A549 (cell line): ENCODE measurements at regions not wholly inside any gene's neighbourhood (a gene's known extent, or its start where the extent isn't known, plus 50 kb on each side); places are given as distances from the start of the nearest gene placed in this dataset.

ENCODE experiments used
- BHLHE40 ChIP-seq: IDR thresholded peaks from 2 replicates; pipeline ENCODE4 v1.6.1; 2012; ENCODE audit warnings: low read depth, low read length, inconsistent platforms
- CTCF ChIP-seq: fragments of >200 bp; sonication (Bioruptor Twin); formaldehyde crosslinking; IDR thresholded peaks from 3 replicates; pipeline ENCODE4 v1.5.1; 2016
- E2F6 ChIP-seq: IDR thresholded peaks from 2 replicates; pipeline ENCODE4 v1.6.1; 2012; ENCODE audit warnings: low read depth, borderline replicate concordance
- ELK1 ChIP-seq: fragments of 150-350 bp; IDR thresholded peaks from 2 replicates; pipeline ENCODE4 v1.6.1; 2014; ENCODE audit warnings: low read depth, mild to moderate bottlenecking, low read length
- EP300 ChIP-seq, 2 experiments: fragments of >200 bp; sonication (Bioruptor Twin); formaldehyde crosslinking; IDR thresholded peaks; 2 replicates in 1 of 2; 3 replicates in 1 of 2; pipeline ENCODE4 v1.6.1; 2016 to 2017
- MAFK ChIP-seq: fragments of 450-650 bp; IDR thresholded peaks from 2 replicates; pipeline ENCODE4 v1.6.1; 2014; ENCODE audit not compliant: partially characterized antibody
- PBX3 ChIP-seq: IDR thresholded peaks from 2 replicates; pipeline ENCODE4 v1.6.1; 2012
- POLR2A ChIP-seq: IDR thresholded peaks from 2 replicates; pipeline ENCODE4 v1.6.1; 2012; ENCODE audit warnings: mild to moderate bottlenecking, low read length
- SMC3 ChIP-seq: fragments of >200 bp; sonication (Bioruptor Twin); formaldehyde crosslinking; IDR thresholded peaks from 3 replicates; pipeline ENCODE4 v1.6.1; 2018; ENCODE audit warnings: inconsistent platforms
- SREBF2 ChIP-seq: fragments of 450-650 bp; IDR thresholded peaks from 2 replicates; pipeline ENCODE4 v1.6.1; 2014; ENCODE audit warnings: mild to moderate bottlenecking, moderate library complexity
- USF2 ChIP-seq: fragments of 450-650 bp; IDR thresholded peaks from 2 replicates; pipeline ENCODE4 v1.6.1; 2014; ENCODE audit warnings: antibody characterized with exemption
- TF ChIP-seq, protein P1 (sequence below): fragments of 200-600 bp; sonication (generic); IDR thresholded peaks from 2 replicates; pipeline ENCODE4 v1.6.1; 2016; ENCODE audit warnings: antibody characterized with exemption, mild to moderate bottlenecking, moderate library complexity
- TF ChIP-seq, protein P2 (sequence below): IDR thresholded peaks from 2 replicates; pipeline ENCODE4 v1.6.1; 2012

DNA sequence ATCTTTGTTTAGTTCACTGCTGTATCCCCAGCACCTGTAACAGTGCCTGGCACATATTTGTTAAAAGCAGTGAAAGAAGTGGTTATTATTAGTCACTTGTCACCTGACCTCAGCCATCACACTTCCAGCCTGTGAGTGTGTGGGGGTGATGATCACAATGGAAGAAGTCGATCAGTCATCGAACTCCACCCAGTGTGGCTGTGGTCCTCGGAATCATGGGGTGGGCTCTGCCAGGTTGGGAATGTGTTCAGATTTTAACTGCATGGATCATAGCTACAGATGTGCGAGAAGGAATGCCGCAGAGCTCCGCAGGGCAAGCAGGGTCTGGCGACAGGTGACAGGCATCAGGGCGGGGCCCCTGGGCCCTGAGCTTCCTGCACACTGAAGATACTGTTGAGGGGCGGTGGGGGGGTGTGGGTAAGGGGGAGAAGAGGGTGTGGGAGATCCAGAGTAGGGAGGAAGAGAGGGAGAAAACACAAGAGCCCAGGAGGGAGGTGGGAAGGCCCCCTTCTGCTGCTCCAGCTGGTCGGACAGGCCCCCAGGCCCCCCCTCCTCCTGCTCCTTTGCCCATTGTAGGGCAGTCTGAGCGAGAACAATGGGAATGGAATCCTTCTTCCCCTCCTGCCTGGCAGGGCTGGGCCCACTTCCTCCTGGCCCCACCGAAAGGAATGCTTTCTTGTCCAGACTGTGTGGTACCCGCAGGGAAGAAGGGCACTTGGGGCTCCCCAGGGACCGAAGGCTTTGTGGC, 89.6 kb downstream of the SPRY4 start:
- no peak for TF ChIP-seq SREBF2
- no peak for TF ChIP-seq SMC3
- no peak for TF ChIP-seq ELK1
- TF ChIP-seq CTCF: no peak
- TF ChIP-seq, protein P1, sequence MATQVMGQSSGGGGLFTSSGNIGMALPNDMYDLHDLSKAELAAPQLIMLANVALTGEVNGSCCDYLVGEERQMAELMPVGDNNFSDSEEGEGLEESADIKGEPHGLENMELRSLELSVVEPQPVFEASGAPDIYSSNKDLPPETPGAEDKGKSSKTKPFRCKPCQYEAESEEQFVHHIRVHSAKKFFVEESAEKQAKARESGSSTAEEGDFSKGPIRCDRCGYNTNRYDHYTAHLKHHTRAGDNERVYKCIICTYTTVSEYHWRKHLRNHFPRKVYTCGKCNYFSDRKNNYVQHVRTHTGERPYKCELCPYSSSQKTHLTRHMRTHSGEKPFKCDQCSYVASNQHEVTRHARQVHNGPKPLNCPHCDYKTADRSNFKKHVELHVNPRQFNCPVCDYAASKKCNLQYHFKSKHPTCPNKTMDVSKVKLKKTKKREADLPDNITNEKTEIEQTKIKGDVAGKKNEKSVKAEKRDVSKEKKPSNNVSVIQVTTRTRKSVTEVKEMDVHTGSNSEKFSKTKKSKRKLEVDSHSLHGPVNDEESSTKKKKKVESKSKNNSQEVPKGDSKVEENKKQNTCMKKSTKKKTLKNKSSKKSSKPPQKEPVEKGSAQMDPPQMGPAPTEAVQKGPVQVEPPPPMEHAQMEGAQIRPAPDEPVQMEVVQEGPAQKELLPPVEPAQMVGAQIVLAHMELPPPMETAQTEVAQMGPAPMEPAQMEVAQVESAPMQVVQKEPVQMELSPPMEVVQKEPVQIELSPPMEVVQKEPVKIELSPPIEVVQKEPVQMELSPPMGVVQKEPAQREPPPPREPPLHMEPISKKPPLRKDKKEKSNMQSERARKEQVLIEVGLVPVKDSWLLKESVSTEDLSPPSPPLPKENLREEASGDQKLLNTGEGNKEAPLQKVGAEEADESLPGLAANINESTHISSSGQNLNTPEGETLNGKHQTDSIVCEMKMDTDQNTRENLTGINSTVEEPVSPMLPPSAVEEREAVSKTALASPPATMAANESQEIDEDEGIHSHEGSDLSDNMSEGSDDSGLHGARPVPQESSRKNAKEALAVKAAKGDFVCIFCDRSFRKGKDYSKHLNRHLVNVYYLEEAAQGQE: no peak
- no peak for TF ChIP-seq E2F6
- no peak for TF ChIP-seq POLR2A
- TF ChIP-seq, protein P2, sequence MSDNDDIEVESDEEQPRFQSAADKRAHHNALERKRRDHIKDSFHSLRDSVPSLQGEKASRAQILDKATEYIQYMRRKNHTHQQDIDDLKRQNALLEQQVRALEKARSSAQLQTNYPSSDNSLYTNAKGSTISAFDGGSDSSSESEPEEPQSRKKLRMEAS: no peak
- no peak for TF ChIP-seq EP300 (IDR thresholded peaks at IDR 0.05)
- no peak for TF ChIP-seq PBX3
- TF ChIP-seq USF2: no peak
- no peak for TF ChIP-seq MAFK
- no peak for TF ChIP-seq BHLHE40
